ENCODE measurements at regions not wholly inside any gene's neighbourhood (a gene's known extent, or its start where the extent isn't known, plus 50 kb on each side); places are given as distances from the start of the nearest gene placed in this dataset.

GRCh38 chr13:33739254-33739653 is 78.7 kb upstream of the RFC3 start:
- no peak for TF ChIP-seq POLR2AphosphoS5 (IDR thresholded peaks at IDR 0.05; ENCODE audit: low read depth, low read length)
- TF ChIP-seq, protein P1, sequence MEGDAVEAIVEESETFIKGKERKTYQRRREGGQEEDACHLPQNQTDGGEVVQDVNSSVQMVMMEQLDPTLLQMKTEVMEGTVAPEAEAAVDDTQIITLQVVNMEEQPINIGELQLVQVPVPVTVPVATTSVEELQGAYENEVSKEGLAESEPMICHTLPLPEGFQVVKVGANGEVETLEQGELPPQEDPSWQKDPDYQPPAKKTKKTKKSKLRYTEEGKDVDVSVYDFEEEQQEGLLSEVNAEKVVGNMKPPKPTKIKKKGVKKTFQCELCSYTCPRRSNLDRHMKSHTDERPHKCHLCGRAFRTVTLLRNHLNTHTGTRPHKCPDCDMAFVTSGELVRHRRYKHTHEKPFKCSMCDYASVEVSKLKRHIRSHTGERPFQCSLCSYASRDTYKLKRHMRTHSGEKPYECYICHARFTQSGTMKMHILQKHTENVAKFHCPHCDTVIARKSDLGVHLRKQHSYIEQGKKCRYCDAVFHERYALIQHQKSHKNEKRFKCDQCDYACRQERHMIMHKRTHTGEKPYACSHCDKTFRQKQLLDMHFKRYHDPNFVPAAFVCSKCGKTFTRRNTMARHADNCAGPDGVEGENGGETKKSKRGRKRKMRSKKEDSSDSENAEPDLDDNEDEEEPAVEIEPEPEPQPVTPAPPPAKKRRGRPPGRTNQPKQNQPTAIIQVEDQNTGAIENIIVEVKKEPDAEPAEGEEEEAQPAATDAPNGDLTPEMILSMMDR (IDR thresholded peaks at IDR 0.05), result no peak
- no peak for TF ChIP-seq TCF7L2 (IDR thresholded peaks at IDR 0.05; ENCODE audit: low read depth, low read length)

Measured in Panc1 (cell line).